KBM-7 (cell line): ENCODE measurements at regions not wholly inside any gene's neighbourhood (a gene's known extent, or its start where the extent isn't known, plus 50 kb on each side); places are given as distances from the start of the nearest gene placed in this dataset.
A peak's percentile ranks its signal among the peaks of the same experiment; 100 is the strongest.
"Not testable (repeated sequence)": the region's sequence is repeated elsewhere in the genome, so short reads cannot be mapped to it uniquely, and the experiment has no call there.

ENCODE experiments used
- DNase-seq: peaks from one replicate; pipeline ENCODE4 v3.0.0-alpha.2; 2015
- in situ Hi-C: fragments of 300-500 bp; cut with MboI; formaldehyde crosslinking; loops from 2 replicates; pipeline ENCODE4 v1.14.3; 2020; ENCODE audit warnings: low sequenced_read_pairs, low pct_unique_long_range_greater_than_20kb, mixed read lengths

GRCh38 chr7:54409917-54410316, 132.3 kb upstream of the VSTM2A start:
- in situ Hi-C loops: no loop called here
- no peak for DNase-seq

GRCh38 chr7:54416678-54417077, 125.5 kb upstream of the VSTM2A start:
- DNase-seq: no peak
- in situ Hi-C loops: no loop called here

GRCh38 chr7:54419209-54419608, 123.0 kb upstream of the VSTM2A start:
- DNase-seq: no peak
- in situ Hi-C loops: no loop called here

- in situ Hi-C loops: no loop called here
- peak; percentile 17 for DNase-seq
Observed at GRCh38 chr7:54426406-54426805, 115.8 kb upstream of the VSTM2A start.

- no peak for DNase-seq
- in situ Hi-C loops: no loop called here
Observed at GRCh38 chr7:54429111-54429510, 113.1 kb upstream of the VSTM2A start.

GRCh38 chr7:54439391-54439790, 102.8 kb upstream of the VSTM2A start:
- in situ Hi-C loops: no loop called here
- DNase-seq: no peak

- in situ Hi-C loops, DNase-seq: not testable (repeated sequence)
Observed at GRCh38 chr7:54444046-54444686, 98.0 kb upstream of the VSTM2A start.

GRCh38 chr7:54453168-54453567, 89.0 kb upstream of the VSTM2A start:
- in situ Hi-C loops, DNase-seq: not testable (repeated sequence)

GRCh38 chr7:54454700-54455099, 87.5 kb upstream of the VSTM2A start:
- in situ Hi-C loops: not testable (repeated sequence)

GRCh38 chr7:54465095-54465494, 77.1 kb upstream of the VSTM2A start:
- in situ Hi-C loops: no loop called here
- DNase-seq: no peak

More at GRCh38 chr7:54454700-54455099, 87.5 kb upstream of the VSTM2A start:
- not testable (repeated sequence) for DNase-seq

GRCh38 chr7:54469740-54470139, 72.4 kb upstream of the VSTM2A start:
- in situ Hi-C loops: no loop called here
- DNase-seq: no peak

- no peak for DNase-seq
- in situ Hi-C loops: no loop called here
Observed at GRCh38 chr7:54476609-54477008, 65.6 kb upstream of the VSTM2A start.

GRCh38 chr7:54477083-54477482, 65.1 kb upstream of the VSTM2A start:
- in situ Hi-C loops: no loop called here

GRCh38 chr7:54483523-54483922, 58.7 kb upstream of the VSTM2A start:
- no peak for DNase-seq
- in situ Hi-C loops: no loop called here

More at GRCh38 chr7:54477083-54477482, 65.1 kb upstream of the VSTM2A start:
- DNase-seq: peak; percentile 1

GRCh38 chr7:54485044-54485443, 57.1 kb upstream of the VSTM2A start:
- DNase-seq: no peak
- in situ Hi-C loops: no loop called here
